ENCODE measurements at regions not wholly inside any gene's neighbourhood (a gene's known extent, or its start where the extent isn't known, plus 50 kb on each side); places are given as distances from the start of the nearest gene placed in this dataset.

GRCh38 chr10:21299330-21299729 lies 226.2 kb downstream of the SKIDA1 start:
- Histone ChIP-seq H3K27ac (ENCODE audit: low read length) (no peak overlapping the region), H3K4me3 (ENCODE audit: low read depth in 1 of 2, low read length in 2 of 2) (no peak overlapping the region), H3K4me1 (ENCODE audit: insufficient read depth, low read length) (no peaks in the 10 kb centered on the region), H3K9me3 (ENCODE audit: insufficient read depth, low read length, severe bottlenecking) (no peaks in the 10 kb centered on the region), H3K27me3 (ENCODE audit: insufficient read depth, low read length, poor library complexity) (no peaks in the 10 kb centered on the region), H2AFZ (ENCODE audit: low read depth, low read length) (no peak overlapping the region), H3K9ac (ENCODE audit: low read depth, low read length) (no peak overlapping the region), H4K20me1 (ENCODE audit: insufficient read depth, low read length) (no peaks in the 10 kb centered on the region), H3K36me3 (ENCODE audit: insufficient read depth, low read length) (no peaks in the 10 kb centered on the region), H3K4me2 (ENCODE audit: insufficient read depth, low read length) (no peak overlapping the region), H3K79me2 (ENCODE audit: insufficient read depth, low read length) (no peaks in the 10 kb centered on the region)
- no peak for ATAC-seq (ENCODE audit: insufficient read depth, low read depth)
- DNase-seq: no peak
- no peak for TF ChIP-seq EZH2 (IDR thresholded peaks at IDR 0.05; ENCODE audit: borderline replicate concordance, low read depth, low read length, severe bottlenecking)
- TF ChIP-seq, protein P1, sequence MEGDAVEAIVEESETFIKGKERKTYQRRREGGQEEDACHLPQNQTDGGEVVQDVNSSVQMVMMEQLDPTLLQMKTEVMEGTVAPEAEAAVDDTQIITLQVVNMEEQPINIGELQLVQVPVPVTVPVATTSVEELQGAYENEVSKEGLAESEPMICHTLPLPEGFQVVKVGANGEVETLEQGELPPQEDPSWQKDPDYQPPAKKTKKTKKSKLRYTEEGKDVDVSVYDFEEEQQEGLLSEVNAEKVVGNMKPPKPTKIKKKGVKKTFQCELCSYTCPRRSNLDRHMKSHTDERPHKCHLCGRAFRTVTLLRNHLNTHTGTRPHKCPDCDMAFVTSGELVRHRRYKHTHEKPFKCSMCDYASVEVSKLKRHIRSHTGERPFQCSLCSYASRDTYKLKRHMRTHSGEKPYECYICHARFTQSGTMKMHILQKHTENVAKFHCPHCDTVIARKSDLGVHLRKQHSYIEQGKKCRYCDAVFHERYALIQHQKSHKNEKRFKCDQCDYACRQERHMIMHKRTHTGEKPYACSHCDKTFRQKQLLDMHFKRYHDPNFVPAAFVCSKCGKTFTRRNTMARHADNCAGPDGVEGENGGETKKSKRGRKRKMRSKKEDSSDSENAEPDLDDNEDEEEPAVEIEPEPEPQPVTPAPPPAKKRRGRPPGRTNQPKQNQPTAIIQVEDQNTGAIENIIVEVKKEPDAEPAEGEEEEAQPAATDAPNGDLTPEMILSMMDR (IDR thresholded peaks at IDR 0.05; ENCODE audit: borderline replicate concordance, extremely low read depth, low read length, poor library complexity, severe bottlenecking): no peak

GRCh38 chr10:21298701-21299100 lies 226.8 kb downstream of the SKIDA1 start:
- Histone ChIP-seq H3K9ac (ENCODE audit: low read depth, low read length) (no peak overlapping the region), H3K9me3 (ENCODE audit: insufficient read depth, low read length, severe bottlenecking) (no peaks in the 10 kb centered on the region), H3K27me3 (ENCODE audit: insufficient read depth, low read length, poor library complexity) (no peaks in the 10 kb centered on the region), H3K4me2 (ENCODE audit: insufficient read depth, low read length) (no peak overlapping the region), H3K27ac (ENCODE audit: low read length) (no peak overlapping the region), H2AFZ (ENCODE audit: low read depth, low read length) (no peak overlapping the region), H3K4me3 (ENCODE audit: low read depth in 1 of 2, low read length in 2 of 2) (no peak overlapping the region), H3K36me3 (ENCODE audit: insufficient read depth, low read length) (no peaks in the 10 kb centered on the region), H3K79me2 (ENCODE audit: insufficient read depth, low read length) (no peaks in the 10 kb centered on the region), H4K20me1 (ENCODE audit: insufficient read depth, low read length) (no peaks in the 10 kb centered on the region), H3K4me1 (ENCODE audit: insufficient read depth, low read length) (no peaks in the 10 kb centered on the region)
- ATAC-seq (ENCODE audit: insufficient read depth, low read depth): no peak
- no peak for DNase-seq
- TF ChIP-seq EZH2 (IDR thresholded peaks at IDR 0.05; ENCODE audit: borderline replicate concordance, low read depth, low read length, severe bottlenecking): no peak
- TF ChIP-seq, protein P1 (IDR thresholded peaks at IDR 0.05; ENCODE audit: borderline replicate concordance, extremely low read depth, low read length, poor library complexity, severe bottlenecking): no peak

- no peak overlapping the region for H2AFZ ChIP-seq (ENCODE audit: low read depth, low read length)
- no peak overlapping the region for H3K4me3 ChIP-seq (ENCODE audit: low read depth in 1 of 2, low read length in 2 of 2)
- no peak for ATAC-seq (ENCODE audit: insufficient read depth, low read depth)
- TF ChIP-seq, protein P1 (IDR thresholded peaks at IDR 0.05; ENCODE audit: borderline replicate concordance, extremely low read depth, low read length, poor library complexity, severe bottlenecking): no peak
- no peak for TF ChIP-seq EZH2 (IDR thresholded peaks at IDR 0.05; ENCODE audit: borderline replicate concordance, low read depth, low read length, severe bottlenecking)
- no peak overlapping the region for H3K9ac ChIP-seq (ENCODE audit: low read depth, low read length)
- no peak overlapping the region for H3K4me2 ChIP-seq (ENCODE audit: insufficient read depth, low read length)
- DNase-seq: no peak
- H3K27me3 ChIP-seq (ENCODE audit: insufficient read depth, low read length, poor library complexity): no peaks in the 10 kb centered on the region
- H3K27ac ChIP-seq (ENCODE audit: low read length): no peak overlapping the region
- no peaks in the 10 kb centered on the region for H3K4me1 ChIP-seq (ENCODE audit: insufficient read depth, low read length)
- H3K9me3 ChIP-seq (ENCODE audit: insufficient read depth, low read length, severe bottlenecking): no peaks in the 10 kb centered on the region
- no peaks in the 10 kb centered on the region for H3K79me2 ChIP-seq (ENCODE audit: insufficient read depth, low read length)
- no peaks in the 10 kb centered on the region for H3K36me3 ChIP-seq (ENCODE audit: insufficient read depth, low read length)
- no peaks in the 10 kb centered on the region for H4K20me1 ChIP-seq (ENCODE audit: insufficient read depth, low read length)
These were observed 227.7 kb downstream of the SKIDA1 start for GRCh38 chr10:21297603-21298383.

Data from DND-41 (cell line).